Neural progenitor cell (in vitro differentiated cells): ENCODE measurements at regions not wholly inside any gene's neighbourhood (a gene's known extent, or its start where the extent isn't known, plus 50 kb on each side); places are given as distances from the start of the nearest gene placed in this dataset.

Experiments used
- DNase-seq: peaks from one replicate; pipeline ENCODE4 v3.0.0-alpha.2; 2016; ENCODE audit warnings: low spot score
- H2AFZ ChIP-seq: fragments of 200-600 bp; sonication (generic); replicated peaks from 2 replicates; pipeline ENCODE4 v1.6.1; 2016; ENCODE audit warnings: antibody characterized with exemption
- H3F3A ChIP-seq: fragments of 200-600 bp; sonication (generic); 2 replicates; pipeline ENCODE4 v1.6.1; 2016; ENCODE audit warnings: antibody characterized with exemption, low read depth
- H3K27ac ChIP-seq: fragments of 200-600 bp; sonication (generic); 2 replicates; pipeline ENCODE4 v1.5.1; 2016; ENCODE audit warnings: mild to moderate bottlenecking
- H3K27me3 ChIP-seq: fragments of 200-600 bp; sonication (generic); 2 replicates; pipeline ENCODE4 v1.6.1; 2016; ENCODE audit warnings: mild to moderate bottlenecking, moderate library complexity
- H3K36me3 ChIP-seq: fragments of 200-600 bp; sonication (generic); 2 replicates; pipeline ENCODE4 v1.5.1; 2016
- H3K4me1 ChIP-seq: fragments of 200-600 bp; sonication (generic); 2 replicates; pipeline ENCODE4 v1.6.1; 2016; ENCODE audit warnings: mixed run types
- H3K4me2 ChIP-seq: fragments of 200-600 bp; sonication (generic); 2 replicates; pipeline ENCODE4 v1.6.1; 2016
- H3K4me3 ChIP-seq: fragments of 200-600 bp; sonication (generic); 2 replicates; pipeline ENCODE4 v1.5.1; 2016
- H3K79me2 ChIP-seq: fragments of 200-600 bp; sonication (generic); 2 replicates; pipeline ENCODE4 v1.6.1; 2016; ENCODE audit warnings: low read depth
- H3K9ac ChIP-seq: fragments of 200-600 bp; sonication (generic); 2 replicates; pipeline ENCODE4 v1.6.1; 2016
- H3K9me3 ChIP-seq: fragments of 200-600 bp; sonication (generic); 2 replicates; pipeline ENCODE4 v1.5.1; 2016; ENCODE audit warnings: low read depth
- H4K20me1 ChIP-seq: fragments of 200-600 bp; sonication (generic); 2 replicates; pipeline ENCODE4 v1.6.1; 2016; ENCODE audit warnings: low read depth
- H3K27ac Mint-ChIP-seq: 3 replicates; pipeline ENCODE4 v1.8.0; 2021; ENCODE audit warnings: mixed read lengths
- H3K27me3 Mint-ChIP-seq: 2 replicates; pipeline ENCODE4 v1.8.0; 2022; ENCODE audit warnings: low read depth, mild to moderate bottlenecking, inconsistent platforms, moderate library complexity, mixed read lengths; ENCODE audit not compliant: insufficient read depth
- H3K36me3 Mint-ChIP-seq: 3 replicates; pipeline ENCODE4 v1.8.0; 2021; ENCODE audit warnings: mixed read lengths
- H3K4me1 Mint-ChIP-seq: 3 replicates; pipeline ENCODE4 v1.8.0; 2021; ENCODE audit warnings: mixed read lengths
- H3K4me3 Mint-ChIP-seq: 3 replicates; pipeline ENCODE4 v1.8.0; 2021; ENCODE audit warnings: mild to moderate bottlenecking, moderate library complexity, mixed read lengths
- H3K9me3 Mint-ChIP-seq: 3 replicates; pipeline ENCODE4 v1.8.0; 2020; ENCODE audit warnings: mixed read lengths
- CTCF ChIP-seq: fragments of 200-600 bp; sonication (generic); IDR thresholded peaks from 2 replicates; pipeline ENCODE4 v1.5.1; 2017; ENCODE audit warnings: antibody characterized with exemption, mild to moderate bottlenecking
- EZH2 ChIP-seq: fragments of 200-600 bp; sonication (generic); IDR thresholded peaks from 2 replicates; pipeline ENCODE4 v1.6.1; 2017; ENCODE audit warnings: antibody characterized with exemption, mild to moderate bottlenecking, moderate library complexity
- EZH2phosphoT487 ChIP-seq: fragments of 200-600 bp; sonication (generic); IDR thresholded peaks from 2 replicates; pipeline ENCODE4 v1.6.1; 2017; ENCODE audit warnings: antibody characterized with exemption

- Histone ChIP-seq H3F3A (peaks cover 22% of the 10 kb centered on the region), H3K4me3 (no peak overlapping the region), H3K36me3 (no peaks in the 10 kb centered on the region), H3K9me3 (no peaks in the 10 kb centered on the region), H3K4me1 (peaks cover 57% of the 10 kb centered on the region), H3K27me3 (no peaks in the 10 kb centered on the region), H3K4me2 (no peak overlapping the region), H2AFZ (no peak overlapping the region), H3K27ac (no peak overlapping the region), H4K20me1 (no peaks in the 10 kb centered on the region), H3K9ac (no peak overlapping the region), H3K79me2 (no peaks in the 10 kb centered on the region)
- H3K4me1 Mint-ChIP-seq, result peaks cover 80% of the 10 kb centered on the region
- peak overlapping the region; percentile 30 for H3K4me3 Mint-ChIP-seq
- no peak for DNase-seq
- no peaks in the 10 kb centered on the region for H3K36me3 Mint-ChIP-seq
- TF ChIP-seq EZH2, result no peak
- no peak for TF ChIP-seq EZH2phosphoT487
- TF ChIP-seq CTCF, result no peak
- H3K27me3 Mint-ChIP-seq, result peaks cover 10% of the 10 kb centered on the region
- H3K27ac Mint-ChIP-seq, result peak overlapping the region; percentile 17
- H3K9me3 Mint-ChIP-seq, result no peaks in the 10 kb centered on the region
Observed at GRCh38 chr10:5588603-5589002, 63.8 kb downstream of the CALML3 start.
